Mammary epithelial cell (primary cell): ENCODE measurements at regions not wholly inside any gene's neighbourhood (a gene's known extent, or its start where the extent isn't known, plus 50 kb on each side); places are given as distances from the start of the nearest gene placed in this dataset.

ENCODE experiments used
- CTCF ChIP-seq, 2 donors: IDR thresholded peaks in 1 of 2; conservative IDR thresholded peaks in 1 of 2; 2 replicates each; pipeline ENCODE4 v1.5.1; 2011 to 2012; ENCODE audit warnings: inconsistent platforms in 2 of 2, low read length in 2 of 2, mild to moderate bottlenecking in 2 of 2, control low read depth in 1 of 2, low read depth in 1 of 2; ENCODE audit not compliant: insufficient read depth in 1 of 2; ENCODE audit errors: extremely low read depth in 1 of 2
- EZH2 ChIP-seq: IDR thresholded peaks from 2 replicates; pipeline ENCODE4 v1.6.1; 2012; ENCODE audit warnings: low read length, inconsistent platforms, borderline replicate concordance

DNA sequence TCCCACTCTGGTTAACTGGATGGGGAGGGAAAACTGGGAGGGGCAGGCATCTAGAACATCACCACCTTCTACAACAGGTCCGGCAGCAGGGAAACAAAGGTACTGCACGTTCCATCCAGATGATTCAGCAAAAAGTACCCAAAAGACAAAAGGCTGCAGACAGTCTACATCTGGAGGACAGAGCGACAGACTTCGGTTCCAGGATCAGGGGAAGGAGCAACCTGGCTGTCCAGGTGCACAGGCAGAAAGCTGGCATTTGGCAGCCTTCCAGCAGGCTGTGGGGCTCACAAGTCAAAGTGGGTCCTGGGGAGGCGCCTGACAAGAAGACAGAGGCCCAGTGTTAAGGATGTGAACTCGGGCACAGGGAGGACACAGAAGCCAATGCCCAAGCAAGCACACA lies 202.9 kb downstream of the SUCLA2 start:
- TF ChIP-seq CTCF (conservative IDR thresholded peaks at IDR 0.05 in 1 of 2, IDR thresholded peaks at IDR 0.05 in 1 of 2; ENCODE audit: extremely low read depth in 1 of 2, insufficient read depth in 1 of 2, low read depth in 1 of 2, low read length in 2 of 2), result no peak
- TF ChIP-seq EZH2, result no peak
